SHP77 (cell line): ENCODE measurements at regions not wholly inside any gene's neighbourhood (a gene's known extent, or its start where the extent isn't known, plus 50 kb on each side); places are given as distances from the start of the nearest gene placed in this dataset.
"Not testable (repeated sequence)": the region's sequence is repeated elsewhere in the genome, so short reads cannot be mapped to it uniquely, and the experiment has no call there.

ENCODE experiments used
- DNase-seq, 2 experiments: peaks; one replicate each; lab custom pipeline; 2025; lab: John Stamatoyannopoulos, UW

- DNase-seq = no peak
Observed at GRCh38 chr18:73681912-73682311, 465.7 kb downstream of the FBXO15 start.

- DNase-seq = no peak
Observed at GRCh38 chr18:73681398-73681797, 466.2 kb downstream of the FBXO15 start.

GRCh38 chr18:73679941-73680712 is 467.5 kb downstream of the FBXO15 start:
- DNase-seq = no peak

GRCh38 chr18:73677450-73677849 is 470.2 kb downstream of the FBXO15 start:
- no peak for DNase-seq

- no peak for DNase-seq
Observed at GRCh38 chr18:73674125-73674865, 473.3 kb downstream of the FBXO15 start.

- DNase-seq = not testable (repeated sequence)
Observed at GRCh38 chr18:73671480-73671879, 476.2 kb downstream of the FBXO15 start.

- no peak for DNase-seq
Observed at GRCh38 chr18:73670524-73670923, 477.1 kb downstream of the FBXO15 start.

GRCh38 chr18:73670039-73670438 is 477.6 kb downstream of the FBXO15 start:
- DNase-seq = no peak

- no peak for DNase-seq
Observed at GRCh38 chr18:73669297-73669696, 478.3 kb downstream of the FBXO15 start.

GRCh38 chr18:73668051-73668450 is 479.6 kb downstream of the FBXO15 start:
- no peak for DNase-seq

- DNase-seq = no peak
Observed at GRCh38 chr18:73666772-73667171, 480.9 kb downstream of the FBXO15 start.

- DNase-seq = no peak
Observed at GRCh38 chr18:73664896-73665295, 482.7 kb downstream of the FBXO15 start.

- no peak for DNase-seq
Observed at GRCh38 chr18:73663581-73663980, 484.1 kb downstream of the FBXO15 start.

- no peak for DNase-seq
Observed at GRCh38 chr18:73662421-73662820, 485.2 kb downstream of the FBXO15 start.

GRCh38 chr18:73660931-73661856 is 486.4 kb downstream of the FBXO15 start:
- DNase-seq = no peak

- DNase-seq = no peak
Observed at GRCh38 chr18:73656691-73657090, 490.9 kb downstream of the FBXO15 start.

- DNase-seq = no peak
Observed at GRCh38 chr18:73653827-73654226, 493.8 kb downstream of the FBXO15 start.

GRCh38 chr18:73653251-73653650 is 494.4 kb downstream of the FBXO15 start:
- no peak for DNase-seq

- no peak for DNase-seq
Observed at GRCh38 chr18:73647391-73647790, 500.2 kb downstream of the FBXO15 start.

- no peak for DNase-seq
Observed at GRCh38 chr18:73646772-73647171, 500.9 kb downstream of the FBXO15 start.

GRCh38 chr18:73646196-73646595 is 501.4 kb downstream of the FBXO15 start:
- no peak for DNase-seq

- DNase-seq = no peak
Observed at GRCh38 chr18:73645160-73645715, 502.4 kb downstream of the FBXO15 start.
